ENCODE measurements at regions not wholly inside any gene's neighbourhood (a gene's known extent, or its start where the extent isn't known, plus 50 kb on each side); places are given as distances from the start of the nearest gene placed in this dataset.
"Not testable (repeated sequence)": the region's sequence is repeated elsewhere in the genome, so short reads cannot be mapped to it uniquely, and the experiment has no call there.

GRCh38 chr16:87160701-87161337 is 156.4 kb downstream of the C16orf95 start:
- Mint-ChIP-seq H3K36me3 (no peaks in the 10 kb centered on the region), H3K9me3 (peaks cover 4 to 5% of the 10 kb centered on the region in 2 donors), H3K27ac (peak overlapping the region in 1 of 2 donors; percentile 25)
- DNase-seq (ENCODE audit: low spot score in 2 of 2) (no peak), ATAC-seq (peak; percentile 23 to 54)

- H3K27ac Mint-ChIP-seq; DNase-seq (ENCODE audit: low spot score in 2 of 2); H3K36me3 Mint-ChIP-seq; H3K9me3 Mint-ChIP-seq: not testable (repeated sequence)
- peak in 1 of 2 donors; percentile 29 for ATAC-seq
Observed at GRCh38 chr16:87161410-87161809, 155.8 kb downstream of the C16orf95 start.

GRCh38 chr16:87161822-87162676 is 155.1 kb downstream of the C16orf95 start:
- H3K27ac Mint-ChIP-seq: peak overlapping the region; percentile 7 to 57
- peaks cover 4 to 6% of the 10 kb centered on the region in 2 donors for H3K9me3 Mint-ChIP-seq
- DNase-seq (ENCODE audit: low spot score in 2 of 2) (peak in 1 of 2 donors; percentile 18), ATAC-seq (peak; percentile 34 to 39)
- no peaks in the 10 kb centered on the region for H3K36me3 Mint-ChIP-seq

GRCh38 chr16:87162799-87163198 is 154.4 kb downstream of the C16orf95 start:
- ATAC-seq; H3K36me3 Mint-ChIP-seq; DNase-seq (ENCODE audit: low spot score in 2 of 2); H3K27ac Mint-ChIP-seq: not testable (repeated sequence)
- peaks cover 8 to 14% of the 10 kb centered on the region in 2 donors for H3K9me3 Mint-ChIP-seq

GRCh38 chr16:87163637-87164036 is 153.6 kb downstream of the C16orf95 start:
- peaks cover 10 to 16% of the 10 kb centered on the region in 2 donors for H3K9me3 Mint-ChIP-seq
- no peak overlapping the region for H3K27ac Mint-ChIP-seq
- DNase-seq (ENCODE audit: low spot score in 2 of 2) (no peak), ATAC-seq (no peak)
- no peaks in the 10 kb centered on the region for H3K36me3 Mint-ChIP-seq

- Mint-ChIP-seq H3K9me3 (peaks cover 10 to 16% of the 10 kb centered on the region in 2 donors), H3K36me3 (no peaks in the 10 kb centered on the region), H3K27ac (no peak overlapping the region)
- DNase-seq (ENCODE audit: low spot score in 2 of 2) (no peak), ATAC-seq (peak in 1 of 2 donors; percentile 54)
Observed at GRCh38 chr16:87165151-87165550, 152.0 kb downstream of the C16orf95 start.

GRCh38 chr16:87165885-87166284 is 151.3 kb downstream of the C16orf95 start:
- Mint-ChIP-seq H3K9me3 (peaks cover 10 to 16% of the 10 kb centered on the region in 2 donors), H3K27ac (no peak overlapping the region), H3K36me3 (no peaks in the 10 kb centered on the region)
- DNase-seq (ENCODE audit: low spot score in 2 of 2): no peak
- ATAC-seq: no peak

- no peak for ATAC-seq
Observed at GRCh38 chr16:87166321-87166720, 150.9 kb downstream of the C16orf95 start.

GRCh38 chr16:87166934-87167333 is 150.3 kb downstream of the C16orf95 start:
- no peaks in the 10 kb centered on the region for H3K36me3 Mint-ChIP-seq
- H3K9me3 Mint-ChIP-seq: peaks cover 10 to 21% of the 10 kb centered on the region in 2 donors
- H3K27ac Mint-ChIP-seq: no peak overlapping the region
- DNase-seq (ENCODE audit: low spot score in 2 of 2) (no peak), ATAC-seq (peak; percentile 55 to 67)

More at GRCh38 chr16:87166321-87166720, 150.9 kb downstream of the C16orf95 start:
- no peak for DNase-seq (ENCODE audit: low spot score in 2 of 2)
- H3K36me3 Mint-ChIP-seq: no peaks in the 10 kb centered on the region
- no peak overlapping the region for H3K27ac Mint-ChIP-seq
- H3K9me3 Mint-ChIP-seq: peaks cover 10 to 18% of the 10 kb centered on the region in 2 donors

GRCh38 chr16:87169509-87169995 is 147.6 kb downstream of the C16orf95 start:
- H3K9me3 Mint-ChIP-seq: peaks cover 6 to 16% of the 10 kb centered on the region in 2 donors
- H3K27ac Mint-ChIP-seq: no peak overlapping the region
- ATAC-seq: no peak
- H3K36me3 Mint-ChIP-seq: no peaks in the 10 kb centered on the region
- no peak for DNase-seq (ENCODE audit: low spot score in 2 of 2)

GRCh38 chr16:87170310-87170709 is 146.9 kb downstream of the C16orf95 start:
- Mint-ChIP-seq H3K36me3 (no peaks in the 10 kb centered on the region), H3K9me3 (peaks cover 6 to 16% of the 10 kb centered on the region in 2 donors), H3K27ac (no peak overlapping the region)
- ATAC-seq: no peak
- DNase-seq (ENCODE audit: low spot score in 2 of 2): no peak

GRCh38 chr16:87171723-87172122 is 145.5 kb downstream of the C16orf95 start:
- H3K27ac Mint-ChIP-seq: no peak overlapping the region
- H3K36me3 Mint-ChIP-seq: no peaks in the 10 kb centered on the region
- ATAC-seq (no peak), DNase-seq (ENCODE audit: low spot score in 2 of 2) (no peak)
- H3K9me3 Mint-ChIP-seq: peaks cover 6 to 16% of the 10 kb centered on the region in 2 donors

- no peak for ATAC-seq
- peaks cover 3 to 9% of the 10 kb centered on the region in 2 donors for H3K9me3 Mint-ChIP-seq
- no peak for DNase-seq (ENCODE audit: low spot score in 2 of 2)
- no peak overlapping the region for H3K27ac Mint-ChIP-seq
- H3K36me3 Mint-ChIP-seq: no peaks in the 10 kb centered on the region
Observed at GRCh38 chr16:87172632-87173031, 144.6 kb downstream of the C16orf95 start.

- no peak for DNase-seq (ENCODE audit: low spot score in 2 of 2)
- Mint-ChIP-seq H3K36me3 (no peaks in the 10 kb centered on the region), H3K27ac (no peak overlapping the region), H3K9me3 (peaks cover 0 to 5% of the 10 kb centered on the region in 2 donors)
- no peak for ATAC-seq
Observed at GRCh38 chr16:87173294-87173893, 143.8 kb downstream of the C16orf95 start.

GRCh38 chr16:87174061-87174460 is 143.1 kb downstream of the C16orf95 start:
- Mint-ChIP-seq H3K27ac (no peak overlapping the region), H3K36me3 (no peaks in the 10 kb centered on the region), H3K9me3 (peaks cover 0 to 5% of the 10 kb centered on the region in 2 donors)
- ATAC-seq: no peak
- no peak for DNase-seq (ENCODE audit: low spot score in 2 of 2)

GRCh38 chr16:87176735-87177134 is 140.5 kb downstream of the C16orf95 start:
- Mint-ChIP-seq H3K36me3 (no peaks in the 10 kb centered on the region), H3K27ac (no peak overlapping the region), H3K9me3 (no peaks in the 10 kb centered on the region)
- no peak for ATAC-seq
- DNase-seq (ENCODE audit: low spot score in 2 of 2): no peak

- ATAC-seq (no peak), DNase-seq (ENCODE audit: low spot score in 2 of 2) (no peak)
- H3K36me3 Mint-ChIP-seq: no peaks in the 10 kb centered on the region
- no peak overlapping the region for H3K27ac Mint-ChIP-seq
- no peaks in the 10 kb centered on the region for H3K9me3 Mint-ChIP-seq
Observed at GRCh38 chr16:87177673-87178072, 139.5 kb downstream of the C16orf95 start.

Data from activated naive CD4-positive, alpha-beta T cell treated with anti-CD3 and anti-CD28 coated beads, Interleukin-2, amount 50 U/mL, for 72 hours (primary cell).